Lower leg skin (tissue), 3 donors: ENCODE measurements at regions not wholly inside any gene's neighbourhood (a gene's known extent, or its start where the extent isn't known, plus 50 kb on each side); places are given as distances from the start of the nearest gene placed in this dataset.

Experiments used
- CTCF ChIP-seq, 3 donors: fragments of 450-650 bp; IDR thresholded peaks; one replicate each; pipeline ENCODE4 v1.5.1; 2016; ENCODE audit warnings: antibody characterized with exemption in 3 of 3, mild to moderate bottlenecking in 3 of 3, moderate library complexity in 2 of 3
- POLR2A ChIP-seq, 2 donors: fragments of 450-650 bp; IDR thresholded peaks; one replicate each; pipeline ENCODE4 v1.6.1; 2016 to 2017; ENCODE audit warnings: antibody characterized with exemption in 2 of 2, mild to moderate bottlenecking in 1 of 2, moderate library complexity in 1 of 2

DNA sequence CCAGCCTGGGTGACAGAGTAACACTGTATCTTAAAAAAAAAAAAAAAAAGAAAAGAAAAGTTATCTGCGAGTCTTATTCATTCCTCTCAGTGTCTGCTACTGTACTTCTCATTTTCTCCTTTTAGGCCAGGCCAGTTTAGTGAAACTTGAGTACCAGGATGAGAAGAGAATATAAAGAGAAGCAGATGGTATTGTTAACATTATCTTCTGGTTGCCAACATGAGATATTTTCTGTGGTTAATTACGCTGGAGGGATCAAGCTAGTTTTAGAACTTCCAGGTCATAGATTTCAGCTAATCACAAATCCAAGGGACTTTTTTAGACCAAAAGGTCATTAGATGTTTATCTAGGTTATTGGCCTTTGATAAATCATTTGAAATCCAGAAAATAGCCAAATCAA, 252.6 kb upstream of the SMIM30 start:
- no peak for TF ChIP-seq CTCF (IDR thresholded peaks at IDR 0.05)
- TF ChIP-seq POLR2A (IDR thresholded peaks at IDR 0.05): no peak
